CD4-positive, alpha-beta T cell (primary cell): ENCODE measurements at regions not wholly inside any gene's neighbourhood (a gene's known extent, or its start where the extent isn't known, plus 50 kb on each side); places are given as distances from the start of the nearest gene placed in this dataset.
"Not testable (repeated sequence)": the region's sequence is repeated elsewhere in the genome, so short reads cannot be mapped to it uniquely, and the experiment has no call there.

Experiments
- ATAC-seq: fragments of 200-7000 bp; cut with Tn5 transposase; one replicate; pipeline ENCODE4 v1.10.0; 2022; ENCODE audit warnings: mild to moderate bottlenecking; ENCODE audit not compliant: poor library complexity
- CTCF ChIA-PET: fragments of 350-600 bp; sonication (Branson Sonifier 250); formaldehyde crosslinking; loops from one replicate; lab custom pipeline; 2021; ENCODE audit warnings: antibody characterized with exemption, inconsistent platforms; lab: Charles Lee
- POLR2A ChIA-PET: fragments of 350-600 bp; sonication (Branson Sonifier 250); formaldehyde crosslinking; loops from one replicate; lab custom pipeline; 2021; ENCODE audit warnings: antibody characterized with exemption, inconsistent platforms; lab: Charles Lee
- DNase-seq, 14 experiments: peaks; one replicate each; pipeline ENCODE4 v3.0.0-alpha.2; 2013 to 2020; ENCODE audit warnings: mixed read lengths in 2 of 14
- H3K27ac ChIP-seq, 2 donors: one replicate each; pipeline versions ENCODE4 v1.5.1 to v1.7.0; 2013; ENCODE audit warnings: low read length in 2 of 2, low read depth in 1 of 2, mild to moderate bottlenecking in 1 of 2
- H3K27me3 ChIP-seq, 2 experiments: 1 replicate in 1 of 2; 2 replicates in 1 of 2; pipeline versions ENCODE4 v1.6.1 to v1.7.0; 2013; ENCODE audit warnings: low read length in 2 of 2, control low read depth in 1 of 2, mild to moderate bottlenecking in 1 of 2, moderate library complexity in 1 of 2; ENCODE audit not compliant: insufficient read depth in 2 of 2, control insufficient read depth in 1 of 2
- H3K36me3 ChIP-seq: one replicate; pipeline ENCODE4 v1.6.1; 2013; ENCODE audit warnings: low read length, control low read depth; ENCODE audit not compliant: insufficient read depth
- H3K4me1 ChIP-seq: one replicate; pipeline ENCODE4 v1.6.1; 2013; ENCODE audit warnings: low read length, control low read depth; ENCODE audit not compliant: insufficient read depth
- H3K4me3 ChIP-seq: one replicate; pipeline ENCODE4 v1.5.1; 2013; ENCODE audit warnings: mild to moderate bottlenecking, low read length, moderate library complexity
- H3K9me3 ChIP-seq, 2 experiments: 1 replicate in 1 of 2; 2 replicates in 1 of 2; pipeline versions ENCODE4 v1.6.1 to v1.7.0; 2013; ENCODE audit warnings: low read length in 2 of 2, mild to moderate bottlenecking in 2 of 2, control low read depth in 1 of 2, moderate library complexity in 1 of 2; ENCODE audit not compliant: control insufficient read depth in 1 of 2, insufficient read depth in 1 of 2
- H3K27ac Mint-ChIP-seq: one replicate; pipeline ENCODE4 v1.8.0; 2020; ENCODE audit warnings: mixed read lengths
- H3K27me3 Mint-ChIP-seq: one replicate; pipeline ENCODE4 v1.8.0; 2021; ENCODE audit warnings: mixed read lengths
- H3K36me3 Mint-ChIP-seq: one replicate; pipeline ENCODE4 v1.8.0; 2021; ENCODE audit warnings: low read depth, mixed read lengths
- H3K4me1 Mint-ChIP-seq: one replicate; pipeline ENCODE4 v1.8.0; 2021; ENCODE audit warnings: low read depth, mixed read lengths
- H3K4me3 Mint-ChIP-seq: one replicate; pipeline ENCODE4 v1.8.0; 2020; ENCODE audit warnings: mild to moderate bottlenecking, mixed read lengths
- H3K9me3 Mint-ChIP-seq: one replicate; pipeline ENCODE4 v1.8.0; 2020; ENCODE audit warnings: mixed read lengths
- intact Hi-C, 2 experiments: fragments of 100-400 bp; cut with DNase I in 1 of 2; cut with micrococcal nuclease in 1 of 2; formaldehyde crosslinking; loops; one replicate each; pipeline versions ENCODE4 v1.15.1 to v1.9.0; 2023 to 2025; cut with DNase I, micrococcal nuclease
- TF ChIP-seq, protein P1 (sequence below): fragments of 200-600 bp; IDR thresholded peaks from one replicate; pipeline ENCODE4 v1.8.0; 2022; ENCODE audit warnings: antibody characterized with exemption, mild to moderate bottlenecking

DNA sequence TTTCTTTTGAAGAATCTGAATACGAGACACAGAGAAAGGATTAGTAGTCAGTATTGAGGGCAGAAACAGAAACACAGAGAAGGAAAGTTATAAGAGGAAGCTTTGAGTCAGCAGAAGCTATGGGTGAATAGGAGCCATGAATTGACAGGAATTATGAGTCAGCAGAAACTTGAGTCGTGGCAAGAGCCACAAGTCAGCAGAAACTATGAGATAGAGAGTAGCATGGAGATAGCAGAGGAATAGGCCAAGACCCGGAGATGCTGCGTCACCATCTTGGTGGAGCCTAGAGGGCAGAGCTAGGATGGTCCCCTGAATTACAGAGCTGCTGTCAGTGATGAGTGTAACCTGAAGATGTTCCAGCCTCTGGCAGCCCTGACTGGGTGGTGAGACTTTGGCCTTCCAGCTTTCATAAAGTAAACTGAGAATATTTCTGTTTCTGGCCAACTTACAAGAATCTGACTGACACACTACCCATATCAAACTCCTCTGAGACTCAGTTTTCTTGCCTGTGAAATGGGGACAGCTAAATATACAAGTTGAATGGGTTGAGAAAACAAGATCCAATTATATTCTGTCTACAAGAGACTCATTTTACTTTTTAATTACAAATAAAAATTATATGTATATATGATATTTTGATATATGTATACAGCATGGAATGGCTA, 211.8 kb downstream of the NPIPA7 start:
- H3K27me3 Mint-ChIP-seq, H3K4me3 Mint-ChIP-seq, ATAC-seq, CTCF ChIA-PET, H3K27ac Mint-ChIP-seq, H3K9me3 Mint-ChIP-seq, H3K4me3 ChIP-seq, intact Hi-C loops, H3K4me1 Mint-ChIP-seq, H3K27ac ChIP-seq, H3K36me3 Mint-ChIP-seq, H3K27me3 ChIP-seq, H3K9me3 ChIP-seq, H3K4me1 ChIP-seq, H3K36me3 ChIP-seq, DNase-seq, POLR2A ChIA-PET: not testable (repeated sequence)

DNA sequence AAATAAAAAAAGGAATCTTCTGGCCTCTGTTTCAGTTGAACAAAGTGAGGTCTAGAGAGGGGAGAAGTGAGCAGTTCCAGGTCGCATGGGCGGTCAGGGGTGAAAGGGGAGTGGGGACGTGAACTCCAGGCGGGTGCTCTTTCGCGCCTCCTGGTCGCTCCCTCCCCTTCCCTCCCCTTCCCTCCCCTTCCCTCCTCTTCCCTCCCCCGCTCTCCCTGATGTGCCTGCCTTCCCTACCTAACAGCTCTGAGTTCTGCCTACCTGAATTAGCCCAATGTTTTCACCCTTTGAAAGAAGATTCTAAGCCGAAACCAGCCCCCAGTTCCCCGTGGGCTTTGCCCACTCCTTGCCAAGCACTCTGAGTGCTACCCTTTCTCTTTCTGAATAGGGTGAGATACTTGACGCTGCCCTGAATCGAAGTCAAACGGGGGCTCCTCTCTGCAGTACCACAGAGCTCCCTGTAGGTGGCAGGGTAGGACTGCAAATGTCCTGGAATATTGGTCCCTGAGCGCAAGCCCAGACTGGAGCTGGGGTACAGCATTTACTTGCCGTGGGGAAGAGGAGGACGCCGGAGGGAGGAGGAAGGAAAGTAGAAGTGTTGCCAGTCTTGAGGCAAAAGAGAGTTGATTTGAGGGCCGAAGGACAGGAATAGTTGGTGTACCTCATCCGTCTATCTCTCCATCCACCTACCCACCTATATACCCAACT, 214.4 kb downstream of the NPIPA7 start:
- TF ChIP-seq, protein P1, sequence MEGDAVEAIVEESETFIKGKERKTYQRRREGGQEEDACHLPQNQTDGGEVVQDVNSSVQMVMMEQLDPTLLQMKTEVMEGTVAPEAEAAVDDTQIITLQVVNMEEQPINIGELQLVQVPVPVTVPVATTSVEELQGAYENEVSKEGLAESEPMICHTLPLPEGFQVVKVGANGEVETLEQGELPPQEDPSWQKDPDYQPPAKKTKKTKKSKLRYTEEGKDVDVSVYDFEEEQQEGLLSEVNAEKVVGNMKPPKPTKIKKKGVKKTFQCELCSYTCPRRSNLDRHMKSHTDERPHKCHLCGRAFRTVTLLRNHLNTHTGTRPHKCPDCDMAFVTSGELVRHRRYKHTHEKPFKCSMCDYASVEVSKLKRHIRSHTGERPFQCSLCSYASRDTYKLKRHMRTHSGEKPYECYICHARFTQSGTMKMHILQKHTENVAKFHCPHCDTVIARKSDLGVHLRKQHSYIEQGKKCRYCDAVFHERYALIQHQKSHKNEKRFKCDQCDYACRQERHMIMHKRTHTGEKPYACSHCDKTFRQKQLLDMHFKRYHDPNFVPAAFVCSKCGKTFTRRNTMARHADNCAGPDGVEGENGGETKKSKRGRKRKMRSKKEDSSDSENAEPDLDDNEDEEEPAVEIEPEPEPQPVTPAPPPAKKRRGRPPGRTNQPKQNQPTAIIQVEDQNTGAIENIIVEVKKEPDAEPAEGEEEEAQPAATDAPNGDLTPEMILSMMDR: peak; percentile 62
- H3K27me3 Mint-ChIP-seq, H3K4me1 Mint-ChIP-seq, H3K4me3 ChIP-seq, H3K27ac Mint-ChIP-seq, H3K36me3 Mint-ChIP-seq, H3K27me3 ChIP-seq, H3K4me3 Mint-ChIP-seq, H3K27ac ChIP-seq, H3K4me1 ChIP-seq, POLR2A ChIA-PET, H3K9me3 ChIP-seq, intact Hi-C loops, H3K36me3 ChIP-seq, CTCF ChIA-PET, H3K9me3 Mint-ChIP-seq: not testable (repeated sequence)
- DNase-seq (peak in 13 of 14 experiments; percentile 5 to 44 (median 15)), ATAC-seq (peak; percentile 92)

DNA sequence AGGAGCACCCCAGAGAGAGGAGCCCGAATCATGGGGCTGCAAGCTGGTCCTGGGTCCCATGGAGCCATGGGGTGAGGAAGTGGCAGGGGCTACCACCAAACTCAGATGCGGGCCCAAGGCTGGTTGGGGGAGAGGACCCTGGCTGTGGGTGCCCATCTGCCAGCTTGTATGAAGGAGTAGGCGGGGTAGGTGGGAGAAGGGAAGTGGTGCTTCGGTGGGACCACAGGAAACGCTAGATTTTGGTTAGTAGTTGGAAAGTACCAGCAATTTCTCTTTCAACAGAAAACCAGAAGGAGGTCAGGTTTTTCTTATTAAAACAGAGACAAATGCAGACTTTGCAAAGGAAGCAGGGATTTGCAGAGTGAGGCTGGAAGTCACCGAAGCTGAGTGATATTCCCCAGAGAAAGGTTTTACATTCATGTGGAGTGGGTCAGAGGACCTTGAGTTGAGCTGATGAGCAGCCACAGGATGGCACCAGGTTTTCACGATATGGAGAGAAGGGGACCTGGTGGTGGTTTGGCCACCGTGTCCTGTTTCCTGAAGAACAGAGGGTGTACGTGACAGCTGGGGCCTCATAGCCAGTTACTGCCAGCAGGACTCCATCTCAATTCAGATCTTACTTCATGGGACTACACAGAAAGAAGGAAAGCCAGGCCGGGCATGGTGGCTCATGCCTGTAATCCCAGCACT, 216.2 kb downstream of the NPIPA7 start:
- DNase-seq, H3K4me1 Mint-ChIP-seq, H3K27ac ChIP-seq, H3K4me1 ChIP-seq, H3K4me3 ChIP-seq, H3K9me3 Mint-ChIP-seq, H3K27me3 ChIP-seq, H3K27me3 Mint-ChIP-seq, intact Hi-C loops, H3K36me3 ChIP-seq, H3K36me3 Mint-ChIP-seq, POLR2A ChIA-PET, H3K4me3 Mint-ChIP-seq, CTCF ChIA-PET, H3K27ac Mint-ChIP-seq, H3K9me3 ChIP-seq: not testable (repeated sequence)
- ATAC-seq: peak; percentile 34

DNA sequence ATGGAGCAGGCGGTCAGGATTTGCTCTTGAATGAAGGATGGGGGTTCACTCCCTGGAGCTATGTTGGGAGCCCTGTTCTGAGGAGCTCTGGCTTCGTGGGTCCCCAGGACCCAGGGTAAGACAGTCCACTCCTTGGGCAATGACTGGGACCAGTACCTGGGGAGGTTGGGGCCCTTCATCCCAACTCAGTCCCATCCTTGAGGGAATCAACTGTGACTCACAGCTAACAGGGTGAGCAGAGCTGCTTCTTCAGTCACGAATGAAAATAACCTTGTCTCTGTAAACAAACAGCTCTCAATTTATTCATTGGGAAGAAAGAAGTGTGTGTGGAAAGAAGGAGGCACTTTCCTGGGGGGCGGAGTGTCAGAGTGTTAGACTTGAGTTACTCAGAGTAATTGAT, 222.3 kb downstream of the NPIPA7 start:
- not testable (repeated sequence) for H3K27ac Mint-ChIP-seq

GRCh38 chr16:16607401-16608082, 228.6 kb downstream of the NPIPA7 start:
- H3K27ac ChIP-seq, H3K36me3 Mint-ChIP-seq, H3K9me3 Mint-ChIP-seq, CTCF ChIA-PET, intact Hi-C loops, H3K4me3 ChIP-seq, H3K9me3 ChIP-seq, H3K36me3 ChIP-seq, H3K4me3 Mint-ChIP-seq, H3K27me3 Mint-ChIP-seq, ATAC-seq, DNase-seq, POLR2A ChIA-PET, H3K4me1 ChIP-seq, H3K4me1 Mint-ChIP-seq, H3K27me3 ChIP-seq, H3K27ac Mint-ChIP-seq: not testable (repeated sequence)

More for the DNA sequence above, 222.3 kb downstream of the NPIPA7 start:
- H3K4me1 Mint-ChIP-seq, H3K9me3 ChIP-seq, H3K27ac ChIP-seq, H3K9me3 Mint-ChIP-seq, H3K27me3 Mint-ChIP-seq, H3K27me3 ChIP-seq, intact Hi-C loops, H3K36me3 Mint-ChIP-seq, ATAC-seq, H3K4me3 ChIP-seq, CTCF ChIA-PET, H3K4me3 Mint-ChIP-seq, POLR2A ChIA-PET, H3K4me1 ChIP-seq, DNase-seq, H3K36me3 ChIP-seq: not testable (repeated sequence)

GRCh38 chr16:16609627-16610026, 230.7 kb downstream of the NPIPA7 start:
- H3K4me1 ChIP-seq, H3K27me3 Mint-ChIP-seq, H3K27ac Mint-ChIP-seq, H3K9me3 ChIP-seq, H3K36me3 Mint-ChIP-seq, H3K4me1 Mint-ChIP-seq, H3K27ac ChIP-seq, intact Hi-C loops, H3K36me3 ChIP-seq, POLR2A ChIA-PET, H3K9me3 Mint-ChIP-seq, H3K4me3 Mint-ChIP-seq, CTCF ChIA-PET, ATAC-seq, H3K27me3 ChIP-seq, H3K4me3 ChIP-seq, DNase-seq: not testable (repeated sequence)
